HFFc6 (cell line): ENCODE measurements at regions not wholly inside any gene's neighbourhood (a gene's known extent, or its start where the extent isn't known, plus 50 kb on each side); places are given as distances from the start of the nearest gene placed in this dataset.

Experiments used
- DNase-seq: peaks from one replicate; pipeline ENCODE4 v3.0.0-alpha.2; 2018
- H3K27ac Mint-ChIP-seq: 2 replicates; pipeline ENCODE4 v1.8.0; 2020; ENCODE audit warnings: mild to moderate bottlenecking, mixed read lengths
- H3K27me3 Mint-ChIP-seq: 2 replicates; pipeline ENCODE4 v1.8.0; 2021; ENCODE audit warnings: mild to moderate bottlenecking, moderate library complexity, mixed read lengths; ENCODE audit not compliant: insufficient read depth
- H3K36me3 Mint-ChIP-seq: 2 replicates; pipeline ENCODE4 v1.8.0; 2021; ENCODE audit warnings: low read depth, mixed read lengths
- H3K4me1 Mint-ChIP-seq: 2 replicates; pipeline ENCODE4 v1.8.0; 2020; ENCODE audit warnings: low read depth, mixed read lengths
- H3K4me3 Mint-ChIP-seq: 2 replicates; pipeline ENCODE4 v1.8.0; 2020; ENCODE audit warnings: mild to moderate bottlenecking, moderate library complexity, mixed read lengths
- H3K9me3 Mint-ChIP-seq: 2 replicates; pipeline ENCODE4 v1.8.0; 2020; ENCODE audit warnings: mild to moderate bottlenecking, mixed read lengths
- TF ChIP-seq, protein P1 (sequence below): fragments of 200-600 bp; sonication (generic); IDR thresholded peaks from 2 replicates; pipeline ENCODE4 v1.5.0; 2021; ENCODE audit warnings: antibody characterized with exemption, mild to moderate bottlenecking

DNA sequence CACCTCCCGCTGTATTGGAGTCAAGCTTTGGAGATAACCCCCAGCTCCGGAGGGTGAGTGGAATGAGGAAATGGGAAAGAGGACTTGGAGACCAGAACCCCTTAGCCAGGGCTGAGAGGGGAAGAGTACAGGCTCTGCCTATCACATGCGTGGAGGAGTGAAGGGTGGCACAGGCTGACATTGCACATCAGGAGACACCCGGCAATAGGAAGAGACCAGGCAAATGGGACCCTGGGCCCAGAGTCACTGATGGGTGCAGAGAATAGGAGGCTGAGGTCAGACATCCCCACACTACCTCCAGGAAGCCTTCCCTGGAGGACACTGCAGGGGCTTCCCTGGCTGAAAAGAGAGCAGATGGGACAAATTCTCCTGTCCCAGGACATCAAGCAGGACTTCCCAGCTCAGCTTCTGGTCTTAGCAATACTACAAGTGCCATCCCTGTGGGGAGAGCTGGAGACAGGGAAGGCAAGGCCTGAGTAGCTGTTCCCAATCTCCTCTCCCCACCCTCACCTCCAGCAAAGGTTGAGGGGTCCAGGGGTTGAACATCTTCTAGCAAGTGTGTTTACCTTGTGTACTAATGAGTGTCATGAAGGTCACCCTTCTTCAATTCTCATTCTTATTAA lies 160.7 kb downstream of the BUD13 start:
- TF ChIP-seq, protein P1, sequence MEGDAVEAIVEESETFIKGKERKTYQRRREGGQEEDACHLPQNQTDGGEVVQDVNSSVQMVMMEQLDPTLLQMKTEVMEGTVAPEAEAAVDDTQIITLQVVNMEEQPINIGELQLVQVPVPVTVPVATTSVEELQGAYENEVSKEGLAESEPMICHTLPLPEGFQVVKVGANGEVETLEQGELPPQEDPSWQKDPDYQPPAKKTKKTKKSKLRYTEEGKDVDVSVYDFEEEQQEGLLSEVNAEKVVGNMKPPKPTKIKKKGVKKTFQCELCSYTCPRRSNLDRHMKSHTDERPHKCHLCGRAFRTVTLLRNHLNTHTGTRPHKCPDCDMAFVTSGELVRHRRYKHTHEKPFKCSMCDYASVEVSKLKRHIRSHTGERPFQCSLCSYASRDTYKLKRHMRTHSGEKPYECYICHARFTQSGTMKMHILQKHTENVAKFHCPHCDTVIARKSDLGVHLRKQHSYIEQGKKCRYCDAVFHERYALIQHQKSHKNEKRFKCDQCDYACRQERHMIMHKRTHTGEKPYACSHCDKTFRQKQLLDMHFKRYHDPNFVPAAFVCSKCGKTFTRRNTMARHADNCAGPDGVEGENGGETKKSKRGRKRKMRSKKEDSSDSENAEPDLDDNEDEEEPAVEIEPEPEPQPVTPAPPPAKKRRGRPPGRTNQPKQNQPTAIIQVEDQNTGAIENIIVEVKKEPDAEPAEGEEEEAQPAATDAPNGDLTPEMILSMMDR = no peak
- peaks cover 4% of the 10 kb centered on the region; the same call in 1 of the 2 replicates for H3K9me3 Mint-ChIP-seq
- H3K4me1 Mint-ChIP-seq = no peaks in the 10 kb centered on the region
- H3K27me3 Mint-ChIP-seq = no peaks in the 10 kb centered on the region; the same call in 1 of the 2 replicates
- no peaks in the 10 kb centered on the region for H3K36me3 Mint-ChIP-seq
- no peak for DNase-seq
- no peak overlapping the region for H3K4me3 Mint-ChIP-seq
- H3K27ac Mint-ChIP-seq = no peak overlapping the region

DNA sequence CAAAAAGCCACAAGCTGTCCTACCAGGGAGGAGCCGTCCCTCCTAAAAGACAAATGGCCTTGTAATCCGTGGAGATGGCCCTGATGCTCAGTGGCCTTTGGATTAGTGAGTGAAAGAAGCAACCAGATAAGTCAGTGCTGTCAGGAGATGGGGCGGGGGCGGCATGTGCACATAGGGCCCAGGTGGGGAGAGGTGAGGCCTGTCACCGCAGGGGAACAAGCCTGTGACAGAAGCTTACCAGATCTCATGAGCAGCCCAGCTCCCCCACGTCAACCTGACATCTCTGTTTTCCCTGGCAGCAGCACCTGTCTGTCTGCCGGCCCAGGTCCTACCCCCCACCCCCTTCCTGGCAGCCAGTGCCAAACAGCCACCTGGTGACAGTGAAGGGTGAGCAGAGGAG lies 162.6 kb downstream of the BUD13 start:
- H3K36me3 Mint-ChIP-seq = no peaks in the 10 kb centered on the region
- DNase-seq = no peak
- H3K9me3 Mint-ChIP-seq = peaks cover 4% of the 10 kb centered on the region; the same call in 1 of the 2 replicates
- H3K4me3 Mint-ChIP-seq = no peak overlapping the region
- TF ChIP-seq, protein P1 = no peak
- H3K27me3 Mint-ChIP-seq = no peaks in the 10 kb centered on the region; the same call in none of the 2 replicates
- no peak overlapping the region for H3K27ac Mint-ChIP-seq
- H3K4me1 Mint-ChIP-seq = no peaks in the 10 kb centered on the region

DNA sequence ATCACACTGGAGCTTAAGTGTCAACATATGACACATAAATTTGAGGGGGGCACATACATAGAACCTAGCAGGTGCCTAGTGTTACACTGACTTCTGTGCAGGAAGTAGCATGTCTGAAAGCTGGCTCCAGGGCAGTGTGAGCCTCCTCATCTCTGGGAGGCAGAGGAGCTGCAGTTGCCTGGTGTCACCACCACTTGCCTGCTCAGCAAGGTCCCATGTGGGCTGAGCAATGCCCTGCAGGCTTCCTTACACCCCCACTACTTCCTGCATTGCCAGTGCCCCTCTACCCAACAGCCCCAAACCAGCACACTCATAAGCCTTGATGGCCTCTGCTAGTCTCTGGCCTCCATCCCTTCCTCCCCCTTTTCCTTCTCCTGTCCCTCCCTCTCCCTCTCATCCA lies 165.8 kb downstream of the BUD13 start:
- TF ChIP-seq, protein P1 = no peak
- H3K4me3 Mint-ChIP-seq = no peak overlapping the region
- H3K27ac Mint-ChIP-seq = no peak overlapping the region
- no peaks in the 10 kb centered on the region; the same call in none of the 2 replicates for H3K27me3 Mint-ChIP-seq
- H3K36me3 Mint-ChIP-seq = no peaks in the 10 kb centered on the region
- DNase-seq = no peak
- peaks cover 4% of the 10 kb centered on the region; the same call in 1 of the 2 replicates for H3K9me3 Mint-ChIP-seq
- H3K4me1 Mint-ChIP-seq = 0 out of 2 replicates have a peak, but pooled peaks cover under 1% of the 10 kb centered on the region

DNA sequence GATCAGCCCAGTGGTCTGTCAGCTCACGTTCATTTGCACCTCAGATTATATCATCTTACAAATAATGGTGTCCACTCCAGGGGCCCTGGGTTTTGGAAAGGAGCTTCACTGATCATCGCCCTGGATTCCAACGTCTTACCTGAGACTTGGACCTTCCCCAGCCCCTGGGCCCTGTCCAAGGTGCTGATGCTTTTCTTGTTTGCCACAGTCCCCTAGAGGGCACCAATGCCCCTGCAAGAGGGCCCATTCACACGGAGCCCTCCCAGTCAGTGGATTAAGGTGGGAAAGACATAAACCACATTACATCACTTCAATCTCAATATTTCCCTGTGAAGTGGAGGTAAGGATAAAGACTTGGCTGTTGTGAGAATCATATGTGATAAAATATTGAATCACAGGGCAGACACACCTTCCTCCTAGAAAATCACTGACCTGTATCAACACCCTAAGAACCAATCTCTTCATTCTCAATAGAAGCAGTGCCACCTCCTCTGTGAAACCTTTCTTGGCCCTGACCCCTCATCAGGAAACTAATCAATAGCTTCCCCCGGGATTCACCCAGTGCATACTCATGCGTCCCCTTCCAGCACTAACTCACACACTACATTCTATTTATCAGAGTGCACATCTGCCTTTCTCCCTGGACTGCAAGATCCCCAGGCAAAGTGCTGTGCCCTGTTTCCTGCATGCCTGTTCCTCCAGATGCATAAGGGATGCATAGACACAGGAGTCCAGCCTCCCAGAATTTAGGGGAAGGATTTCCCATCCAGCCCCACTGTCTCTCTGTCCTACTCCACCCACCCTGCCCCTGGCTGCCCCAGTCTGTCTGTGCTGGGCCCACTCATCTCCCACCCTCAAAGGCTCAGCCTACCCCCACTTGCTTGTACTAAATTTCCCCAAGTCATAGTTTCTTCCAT lies 167.0 kb downstream of the BUD13 start:
- TF ChIP-seq, protein P1 = peak; percentile 28; the same call in 1 of the 2 replicates
- H3K36me3 Mint-ChIP-seq = no peaks in the 10 kb centered on the region
- H3K27ac Mint-ChIP-seq = no peak overlapping the region
- 0 out of 2 replicates have a peak, but pooled peaks cover 6% of the 10 kb centered on the region for H3K4me1 Mint-ChIP-seq
- DNase-seq = no peak
- H3K9me3 Mint-ChIP-seq = peaks cover 3% of the 10 kb centered on the region; the same call in 1 of the 2 replicates
- no peak overlapping the region for H3K4me3 Mint-ChIP-seq
- H3K27me3 Mint-ChIP-seq = no peaks in the 10 kb centered on the region; the same call in 1 of the 2 replicates

DNA sequence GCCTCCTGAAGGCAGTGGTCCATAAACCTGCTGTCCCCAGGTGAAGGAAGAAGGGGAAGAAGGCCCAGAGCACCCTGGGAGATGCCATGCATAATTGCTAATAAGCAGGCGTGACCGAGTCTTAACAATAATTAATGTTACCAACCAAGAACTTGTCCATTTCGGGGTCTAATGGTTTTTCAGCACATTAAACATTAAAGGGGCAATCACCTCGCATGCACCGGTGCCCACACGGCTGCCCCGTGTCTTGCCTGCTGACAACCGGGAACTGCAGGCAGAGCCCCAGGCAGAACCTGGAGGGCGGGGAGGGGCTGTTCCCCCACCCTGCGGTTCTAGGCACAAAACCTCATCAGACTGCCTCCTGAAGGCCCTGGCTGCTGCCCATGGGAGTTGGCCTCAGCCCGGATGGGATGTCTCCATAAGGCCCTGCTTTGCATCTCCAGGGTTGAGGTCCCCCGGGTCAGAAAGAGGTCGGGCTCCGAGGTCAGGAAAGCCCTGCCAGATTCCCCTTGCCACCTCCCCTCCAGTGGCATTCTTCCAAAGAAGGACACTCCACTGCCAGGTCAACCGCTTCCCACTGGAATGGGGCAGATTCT lies 169.0 kb downstream of the BUD13 start:
- 0 out of 2 replicates have a peak, but pooled peaks cover 6% of the 10 kb centered on the region for H3K4me1 Mint-ChIP-seq
- H3K36me3 Mint-ChIP-seq = no peaks in the 10 kb centered on the region
- no peak overlapping the region for H3K4me3 Mint-ChIP-seq
- TF ChIP-seq, protein P1 = no peak
- peaks cover under 1% of the 10 kb centered on the region for H3K27me3 Mint-ChIP-seq
- H3K27ac Mint-ChIP-seq = no peak overlapping the region
- no peaks in the 10 kb centered on the region for H3K9me3 Mint-ChIP-seq
- no peak for DNase-seq
